Tibial nerve (tissue), 4 donors: ENCODE measurements at regions not wholly inside any gene's neighbourhood (a gene's known extent, or its start where the extent isn't known, plus 50 kb on each side); places are given as distances from the start of the nearest gene placed in this dataset.

ENCODE experiments used
- EP300 ChIP-seq, 2 donors: sonication (generic); formaldehyde crosslinking; IDR thresholded peaks; one replicate each; pipeline ENCODE4 v1.6.1; 2017; ENCODE audit warnings: antibody characterized with exemption in 2 of 2, mild to moderate bottlenecking in 1 of 2
- POLR2A ChIP-seq, 2 donors: fragments of 450-650 bp; IDR thresholded peaks; one replicate each; pipeline ENCODE4 v1.6.1; 2017; ENCODE audit warnings: antibody characterized with exemption in 2 of 2, mild to moderate bottlenecking in 2 of 2, moderate library complexity in 2 of 2
- TF ChIP-seq, protein P1 (sequence below), 5 experiments: fragments of 200-600 bp in 3 of 5; fragments of 450-650 bp in 2 of 5; sonication (generic) in 3 of 5; IDR thresholded peaks; one replicate each; pipeline ENCODE4 v1.5.1; 2016 to 2019; ENCODE audit warnings: antibody characterized with exemption in 5 of 5, mild to moderate bottlenecking in 3 of 5, moderate library complexity in 2 of 5

DNA sequence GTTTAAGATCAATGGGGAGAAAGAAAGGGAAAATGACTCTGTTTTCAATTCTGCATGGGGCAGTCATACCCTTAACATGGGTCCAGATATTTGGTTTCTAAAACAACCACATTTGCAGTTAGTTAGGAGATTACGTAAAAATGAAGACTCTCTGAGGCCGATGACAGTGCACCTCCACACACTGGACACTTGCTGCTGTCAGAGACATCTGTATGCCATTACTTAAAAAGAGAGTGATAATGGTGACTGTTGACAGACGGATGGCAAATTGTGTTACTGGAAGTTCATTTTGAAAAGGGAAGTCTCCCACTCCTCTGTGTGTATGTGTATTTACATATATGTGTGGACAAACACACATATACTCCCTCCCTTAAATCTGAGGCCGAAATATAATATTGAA lies 304.5 kb upstream of the SEMA6D start:
- TF ChIP-seq EP300 (IDR thresholded peaks at IDR 0.05) (no peak), POLR2A (IDR thresholded peaks at IDR 0.05) (no peak)
- TF ChIP-seq, protein P1, sequence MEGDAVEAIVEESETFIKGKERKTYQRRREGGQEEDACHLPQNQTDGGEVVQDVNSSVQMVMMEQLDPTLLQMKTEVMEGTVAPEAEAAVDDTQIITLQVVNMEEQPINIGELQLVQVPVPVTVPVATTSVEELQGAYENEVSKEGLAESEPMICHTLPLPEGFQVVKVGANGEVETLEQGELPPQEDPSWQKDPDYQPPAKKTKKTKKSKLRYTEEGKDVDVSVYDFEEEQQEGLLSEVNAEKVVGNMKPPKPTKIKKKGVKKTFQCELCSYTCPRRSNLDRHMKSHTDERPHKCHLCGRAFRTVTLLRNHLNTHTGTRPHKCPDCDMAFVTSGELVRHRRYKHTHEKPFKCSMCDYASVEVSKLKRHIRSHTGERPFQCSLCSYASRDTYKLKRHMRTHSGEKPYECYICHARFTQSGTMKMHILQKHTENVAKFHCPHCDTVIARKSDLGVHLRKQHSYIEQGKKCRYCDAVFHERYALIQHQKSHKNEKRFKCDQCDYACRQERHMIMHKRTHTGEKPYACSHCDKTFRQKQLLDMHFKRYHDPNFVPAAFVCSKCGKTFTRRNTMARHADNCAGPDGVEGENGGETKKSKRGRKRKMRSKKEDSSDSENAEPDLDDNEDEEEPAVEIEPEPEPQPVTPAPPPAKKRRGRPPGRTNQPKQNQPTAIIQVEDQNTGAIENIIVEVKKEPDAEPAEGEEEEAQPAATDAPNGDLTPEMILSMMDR (IDR thresholded peaks at IDR 0.05): no peak
